ENCODE measurements at regions not wholly inside any gene's neighbourhood (a gene's known extent, or its start where the extent isn't known, plus 50 kb on each side); places are given as distances from the start of the nearest gene placed in this dataset.
"Not testable (repeated sequence)": the region's sequence is repeated elsewhere in the genome, so short reads cannot be mapped to it uniquely, and the experiment has no call there.

GRCh38 chr6:6962699-6963098, 145.1 kb upstream of the RREB1 start:
- Histone ChIP-seq H3K4me3 (ENCODE audit: low read depth in 1 of 5, low read length in 5 of 5) (no peak overlapping the region), H3K4me1 (ENCODE audit: control insufficient read depth in 5 of 5, insufficient read depth in 5 of 5, low read length in 5 of 5) (no peaks in the 10 kb centered on the region), H3K36me3 (ENCODE audit: control insufficient read depth in 5 of 5, insufficient read depth in 5 of 5, low read length in 5 of 5) (no peaks in the 10 kb centered on the region), H3K9me3 (ENCODE audit: control insufficient read depth in 5 of 5, low read length in 5 of 5) (peaks cover 0 to 2% (median 0%) of the 10 kb centered on the region in 5 donors), H3K9ac (ENCODE audit: low read length in 5 of 5) (no peak overlapping the region), H3K27ac (ENCODE audit: low read depth, low read length) (no peak overlapping the region), H3K27me3 (ENCODE audit: control insufficient read depth in 5 of 5, insufficient read depth in 4 of 5, low read length in 5 of 5) (no peaks in the 10 kb centered on the region)

GRCh38 chr6:6963390-6963789, 144.4 kb upstream of the RREB1 start:
- H3K9me3 ChIP-seq (ENCODE audit: control insufficient read depth in 5 of 5, low read length in 5 of 5); H3K27ac ChIP-seq (ENCODE audit: low read depth, low read length); H3K27me3 ChIP-seq (ENCODE audit: control insufficient read depth in 5 of 5, insufficient read depth in 4 of 5, low read length in 5 of 5); H3K4me3 ChIP-seq (ENCODE audit: low read depth in 1 of 5, low read length in 5 of 5); H3K4me1 ChIP-seq (ENCODE audit: control insufficient read depth in 5 of 5, insufficient read depth in 5 of 5, low read length in 5 of 5); H3K36me3 ChIP-seq (ENCODE audit: control insufficient read depth in 5 of 5, insufficient read depth in 5 of 5, low read length in 5 of 5); H3K9ac ChIP-seq (ENCODE audit: low read length in 5 of 5): not testable (repeated sequence)

GRCh38 chr6:6964675-6965074, 143.1 kb upstream of the RREB1 start:
- no peaks in the 10 kb centered on the region for H3K27me3 ChIP-seq (ENCODE audit: control insufficient read depth in 5 of 5, insufficient read depth in 4 of 5, low read length in 5 of 5)
- H3K4me3 ChIP-seq (ENCODE audit: low read depth in 1 of 5, low read length in 5 of 5), result no peak overlapping the region
- H3K27ac ChIP-seq (ENCODE audit: low read depth, low read length), result no peak overlapping the region
- H3K9me3 ChIP-seq (ENCODE audit: control insufficient read depth in 5 of 5, low read length in 5 of 5), result peaks cover 0 to 2% (median 0%) of the 10 kb centered on the region in 5 donors
- H3K4me1 ChIP-seq (ENCODE audit: control insufficient read depth in 5 of 5, insufficient read depth in 5 of 5, low read length in 5 of 5), result no peaks in the 10 kb centered on the region
- H3K9ac ChIP-seq (ENCODE audit: low read length in 5 of 5), result no peak overlapping the region
- H3K36me3 ChIP-seq (ENCODE audit: control insufficient read depth in 5 of 5, insufficient read depth in 5 of 5, low read length in 5 of 5), result no peaks in the 10 kb centered on the region

GRCh38 chr6:6966127-6966526, 141.6 kb upstream of the RREB1 start:
- Histone ChIP-seq H3K36me3 (ENCODE audit: control insufficient read depth in 5 of 5, insufficient read depth in 5 of 5, low read length in 5 of 5) (no peaks in the 10 kb centered on the region), H3K9me3 (ENCODE audit: control insufficient read depth in 5 of 5, low read length in 5 of 5) (no peaks in the 10 kb centered on the region), H3K27me3 (ENCODE audit: control insufficient read depth in 5 of 5, insufficient read depth in 4 of 5, low read length in 5 of 5) (no peaks in the 10 kb centered on the region), H3K4me1 (ENCODE audit: control insufficient read depth in 5 of 5, insufficient read depth in 5 of 5, low read length in 5 of 5) (no peaks in the 10 kb centered on the region), H3K4me3 (ENCODE audit: low read depth in 1 of 5, low read length in 5 of 5) (no peak overlapping the region), H3K27ac (ENCODE audit: low read depth, low read length) (no peak overlapping the region), H3K9ac (ENCODE audit: low read length in 5 of 5) (no peak overlapping the region)

- no peak overlapping the region for H3K27ac ChIP-seq (ENCODE audit: low read depth, low read length)
- H3K4me3 ChIP-seq (ENCODE audit: low read depth in 1 of 5, low read length in 5 of 5), result no peak overlapping the region
Measured at GRCh38 chr6:6966569-6966968, 141.2 kb upstream of the RREB1 start.

GRCh38 chr6:6968357-6968730, 139.4 kb upstream of the RREB1 start:
- H3K4me3 ChIP-seq (ENCODE audit: low read depth in 1 of 5, low read length in 5 of 5), result no peak overlapping the region
- H3K9ac ChIP-seq (ENCODE audit: low read length in 5 of 5), result no peak overlapping the region
- no peaks in the 10 kb centered on the region for H3K36me3 ChIP-seq (ENCODE audit: control insufficient read depth in 5 of 5, insufficient read depth in 5 of 5, low read length in 5 of 5)
- H3K4me1 ChIP-seq (ENCODE audit: control insufficient read depth in 5 of 5, insufficient read depth in 5 of 5, low read length in 5 of 5), result no peaks in the 10 kb centered on the region
- H3K27ac ChIP-seq (ENCODE audit: low read depth, low read length), result no peak overlapping the region
- H3K9me3 ChIP-seq (ENCODE audit: control insufficient read depth in 5 of 5, low read length in 5 of 5), result no peaks in the 10 kb centered on the region
- H3K27me3 ChIP-seq (ENCODE audit: control insufficient read depth in 5 of 5, insufficient read depth in 4 of 5, low read length in 5 of 5), result no peaks in the 10 kb centered on the region

More at GRCh38 chr6:6966569-6966968, 141.2 kb upstream of the RREB1 start:
- Histone ChIP-seq H3K9me3 (ENCODE audit: control insufficient read depth in 5 of 5, low read length in 5 of 5) (no peaks in the 10 kb centered on the region), H3K9ac (ENCODE audit: low read length in 5 of 5) (no peak overlapping the region), H3K27me3 (ENCODE audit: control insufficient read depth in 5 of 5, insufficient read depth in 4 of 5, low read length in 5 of 5) (no peaks in the 10 kb centered on the region), H3K36me3 (ENCODE audit: control insufficient read depth in 5 of 5, insufficient read depth in 5 of 5, low read length in 5 of 5) (no peaks in the 10 kb centered on the region), H3K4me1 (ENCODE audit: control insufficient read depth in 5 of 5, insufficient read depth in 5 of 5, low read length in 5 of 5) (no peaks in the 10 kb centered on the region)

- H3K4me3 ChIP-seq (ENCODE audit: low read depth in 1 of 5, low read length in 5 of 5), result no peak overlapping the region
- no peak overlapping the region for H3K27ac ChIP-seq (ENCODE audit: low read depth, low read length)
- H3K36me3 ChIP-seq (ENCODE audit: control insufficient read depth in 5 of 5, insufficient read depth in 5 of 5, low read length in 5 of 5), result no peaks in the 10 kb centered on the region
- no peaks in the 10 kb centered on the region for H3K9me3 ChIP-seq (ENCODE audit: control insufficient read depth in 5 of 5, low read length in 5 of 5)
- no peak overlapping the region for H3K9ac ChIP-seq (ENCODE audit: low read length in 5 of 5)
- H3K27me3 ChIP-seq (ENCODE audit: control insufficient read depth in 5 of 5, insufficient read depth in 4 of 5, low read length in 5 of 5), result no peaks in the 10 kb centered on the region
- no peaks in the 10 kb centered on the region for H3K4me1 ChIP-seq (ENCODE audit: control insufficient read depth in 5 of 5, insufficient read depth in 5 of 5, low read length in 5 of 5)
Measured at GRCh38 chr6:6968731-6969552, 138.8 kb upstream of the RREB1 start.

- Histone ChIP-seq H3K36me3 (ENCODE audit: control insufficient read depth in 5 of 5, insufficient read depth in 5 of 5, low read length in 5 of 5) (no peaks in the 10 kb centered on the region), H3K9me3 (ENCODE audit: control insufficient read depth in 5 of 5, low read length in 5 of 5) (no peaks in the 10 kb centered on the region), H3K4me3 (ENCODE audit: low read depth in 1 of 5, low read length in 5 of 5) (no peak overlapping the region), H3K27ac (ENCODE audit: low read depth, low read length) (no peak overlapping the region), H3K4me1 (ENCODE audit: control insufficient read depth in 5 of 5, insufficient read depth in 5 of 5, low read length in 5 of 5) (no peaks in the 10 kb centered on the region), H3K27me3 (ENCODE audit: control insufficient read depth in 5 of 5, insufficient read depth in 4 of 5, low read length in 5 of 5) (no peaks in the 10 kb centered on the region), H3K9ac (ENCODE audit: low read length in 5 of 5) (no peak overlapping the region)
Measured at GRCh38 chr6:6969761-6970223, 138.0 kb upstream of the RREB1 start.

- Histone ChIP-seq H3K9me3 (ENCODE audit: control insufficient read depth in 5 of 5, low read length in 5 of 5) (no peaks in the 10 kb centered on the region), H3K4me3 (ENCODE audit: low read depth in 1 of 5, low read length in 5 of 5) (no peak overlapping the region), H3K27ac (ENCODE audit: low read depth, low read length) (no peak overlapping the region), H3K9ac (ENCODE audit: low read length in 5 of 5) (no peak overlapping the region), H3K27me3 (ENCODE audit: control insufficient read depth in 5 of 5, insufficient read depth in 4 of 5, low read length in 5 of 5) (no peaks in the 10 kb centered on the region), H3K36me3 (ENCODE audit: control insufficient read depth in 5 of 5, insufficient read depth in 5 of 5, low read length in 5 of 5) (no peaks in the 10 kb centered on the region), H3K4me1 (ENCODE audit: control insufficient read depth in 5 of 5, insufficient read depth in 5 of 5, low read length in 5 of 5) (peaks cover 0 to 5% (median 0%) of the 10 kb centered on the region in 5 donors)
Measured at GRCh38 chr6:6970851-6971250, 136.9 kb upstream of the RREB1 start.

GRCh38 chr6:6971369-6971768, 136.4 kb upstream of the RREB1 start:
- Histone ChIP-seq H3K4me3 (ENCODE audit: low read depth in 1 of 5, low read length in 5 of 5) (no peak overlapping the region), H3K9me3 (ENCODE audit: control insufficient read depth in 5 of 5, low read length in 5 of 5) (no peaks in the 10 kb centered on the region), H3K36me3 (ENCODE audit: control insufficient read depth in 5 of 5, insufficient read depth in 5 of 5, low read length in 5 of 5) (no peaks in the 10 kb centered on the region)

More at GRCh38 chr6:6971369-6971768, 136.4 kb upstream of the RREB1 start:
- H3K27ac ChIP-seq (ENCODE audit: low read depth, low read length), result no peak overlapping the region
- no peaks in the 10 kb centered on the region for H3K27me3 ChIP-seq (ENCODE audit: control insufficient read depth in 5 of 5, insufficient read depth in 4 of 5, low read length in 5 of 5)
- no peak overlapping the region for H3K9ac ChIP-seq (ENCODE audit: low read length in 5 of 5)
- peaks cover 0 to 6% (median 0%) of the 10 kb centered on the region in 5 donors for H3K4me1 ChIP-seq (ENCODE audit: control insufficient read depth in 5 of 5, insufficient read depth in 5 of 5, low read length in 5 of 5)

All from subcutaneous abdominal adipose tissue (tissue), 5 donors.